IMR-90 (cell line): ENCODE measurements at regions not wholly inside any gene's neighbourhood (a gene's known extent, or its start where the extent isn't known, plus 50 kb on each side); places are given as distances from the start of the nearest gene placed in this dataset.

Experiments used
- ATAC-seq: fragments of 200-7000 bp; cut with Tn5 transposase; 2 replicates; pipeline ENCODE4 v1.9.1; 2020; ENCODE audit warnings: low read depth, mild to moderate bottlenecking, moderate library complexity
- BruUV-seq: library from RNA; stranded (reverse); fragments of 400-500 nt; replicated peaks from 2 replicates; lab custom pipeline; 2021; lab: Mats Ljungman, UMichigan
- CTCF ChIA-PET: fragments of 300-600 bp; formaldehyde crosslinking; extraction: SDS; loops from one replicate; lab custom pipeline; 2021; ENCODE audit warnings: antibody characterized with exemption; lab: Yijun Ruan, JAX
- POLR2A ChIA-PET: fragments of 300-600 bp; sonication (Branson Sonifier 250); formaldehyde crosslinking; loops from one replicate; lab custom pipeline; 2022; ENCODE audit warnings: antibody characterized with exemption; ENCODE audit not compliant: unreplicated experiment; lab: Charles Lee
- DNase-seq: peaks from one replicate; pipeline ENCODE4 v3.0.0; 2013
- H2AFZ ChIP-seq: replicated peaks from 2 replicates; pipeline ENCODE3; 2013; ENCODE audit warnings: low read length, mild to moderate bottlenecking; ENCODE audit not compliant: poor library complexity
- H2AK5ac ChIP-seq: 2 replicates; pipeline ENCODE4 v1.6.1; 2013; ENCODE audit warnings: low read depth, low read length, inconsistent platforms
- H2AK9ac ChIP-seq: replicated peaks from 2 replicates; pipeline ENCODE3; 2013; ENCODE audit warnings: mild to moderate bottlenecking, low read depth, low read length, moderate library complexity; ENCODE audit not compliant: poor library complexity
- H2BK120ac ChIP-seq: 2 replicates; pipeline ENCODE4 v1.6.1; 2013; ENCODE audit warnings: low read depth, low read length, inconsistent platforms
- H2BK15ac ChIP-seq: 3 replicates; pipeline ENCODE4 v1.6.1; 2013; ENCODE audit warnings: low read depth, low read length, inconsistent platforms
- H2BK20ac ChIP-seq: 2 replicates; pipeline ENCODE4 v1.6.1; 2013; ENCODE audit warnings: low read depth, mild to moderate bottlenecking, inconsistent platforms, low read length, moderate library complexity
- H2BK5ac ChIP-seq: 2 replicates; pipeline ENCODE4 v1.6.1; 2013; ENCODE audit warnings: mild to moderate bottlenecking, low read depth, low read length, inconsistent platforms; ENCODE audit not compliant: poor library complexity, severe bottlenecking
- H3K14ac ChIP-seq: replicated peaks from 2 replicates; pipeline ENCODE4 v1.6.1; 2013; ENCODE audit warnings: low read depth, low read length, inconsistent platforms
- H3K18ac ChIP-seq: 2 replicates; pipeline ENCODE4 v1.6.1; 2013; ENCODE audit warnings: low read depth, low read length, control low read depth
- H3K23ac ChIP-seq: 2 replicates; pipeline ENCODE4 v1.6.1; 2013; ENCODE audit warnings: low read depth, low read length, inconsistent platforms
- H3K27ac ChIP-seq: 2 replicates; pipeline ENCODE4 v1.5.1; 2013; ENCODE audit warnings: mild to moderate bottlenecking, control low read depth, low read length; ENCODE audit not compliant: insufficient read depth
- H3K27me3 ChIP-seq: 2 replicates; pipeline ENCODE4 v1.6.1; 2013; ENCODE audit warnings: low read length; ENCODE audit not compliant: control insufficient read depth, insufficient read depth
- H3K36me3 ChIP-seq: 2 replicates; pipeline ENCODE4 v1.6.1; 2013; ENCODE audit warnings: low read length, mixed read lengths; ENCODE audit not compliant: control insufficient read depth, insufficient read depth
- H3K4ac ChIP-seq: 2 replicates; pipeline ENCODE4 v1.6.1; 2013; ENCODE audit warnings: low read depth, low read length, inconsistent platforms
- H3K4me1 ChIP-seq: 2 replicates; pipeline ENCODE4 v1.6.1; 2013; ENCODE audit warnings: low read length, mixed read lengths; ENCODE audit not compliant: control insufficient read depth, insufficient read depth
- H3K4me2 ChIP-seq: 2 replicates; pipeline ENCODE4 v1.6.1; 2013; ENCODE audit warnings: low read depth, mild to moderate bottlenecking, control low read depth, low read length, moderate library complexity
- H3K4me3 ChIP-seq: 2 replicates; pipeline ENCODE4 v1.5.1; 2013; ENCODE audit warnings: low read depth, mild to moderate bottlenecking, control low read depth, low read length, moderate library complexity; ENCODE audit not compliant: insufficient read depth
- H3K56ac ChIP-seq: 2 replicates; pipeline ENCODE4 v1.6.1; 2013; ENCODE audit warnings: low read length, inconsistent platforms; ENCODE audit not compliant: insufficient read depth; ENCODE audit errors: extremely low read depth
- H3K79me1 ChIP-seq, 2 experiments: 2 replicates each; pipeline ENCODE4 v1.6.1; 2013; ENCODE audit warnings: low read length in 2 of 2, inconsistent platforms in 1 of 2, low read depth in 1 of 2
- H3K9ac ChIP-seq: 2 replicates; pipeline ENCODE4 v1.6.1; 2013; ENCODE audit warnings: low read depth, low read length, control low read depth
- H3K9me1 ChIP-seq: 2 replicates; pipeline ENCODE4 v1.6.1; 2013; ENCODE audit warnings: low read length, inconsistent platforms; ENCODE audit not compliant: insufficient read depth
- H3K9me3 ChIP-seq: 2 replicates; pipeline ENCODE4 v1.6.1; 2013; ENCODE audit warnings: low read length; ENCODE audit not compliant: control insufficient read depth, insufficient read depth
- H4K20me1 ChIP-seq: 2 replicates; pipeline ENCODE4 v1.6.1; 2013; ENCODE audit warnings: low read length, inconsistent platforms; ENCODE audit not compliant: insufficient read depth
- H4K5ac ChIP-seq: 2 replicates; pipeline ENCODE4 v1.6.1; 2013; ENCODE audit warnings: mild to moderate bottlenecking, low read depth, low read length, control low read depth
- H4K8ac ChIP-seq, 2 experiments: 2 replicates each; pipeline ENCODE4 v1.6.1; 2013; ENCODE audit warnings: low read depth in 2 of 2, low read length in 2 of 2, control low read depth in 1 of 2, inconsistent platforms in 1 of 2
- H4K91ac ChIP-seq: 2 replicates; pipeline ENCODE4 v1.6.1; 2013; ENCODE audit warnings: low read depth, low read length, inconsistent platforms; ENCODE audit not compliant: insufficient read depth
- BHLHE40 ChIP-seq: fragments of 150-350 bp; IDR thresholded peaks from 2 replicates; pipeline ENCODE4 v1.6.1; 2016; ENCODE audit warnings: mild to moderate bottlenecking, low read depth, low read length
- CEBPB ChIP-seq: IDR thresholded peaks from 2 replicates; pipeline ENCODE4 v1.6.1; 2012; ENCODE audit warnings: low read depth, low read length, improper control_type of control experiment
- CHD1 ChIP-seq: IDR thresholded peaks from 2 replicates; pipeline ENCODE4 v1.6.1; 2012; ENCODE audit warnings: low read depth, low read length, improper control_type of control experiment
- CTCF ChIP-seq: conservative IDR thresholded peaks from 2 replicates; pipeline ENCODE4 v1.5.1; 2012; ENCODE audit warnings: mild to moderate bottlenecking, low read depth, low read length, improper control_type of control experiment
- ELK1 ChIP-seq: fragments of 150-350 bp; IDR thresholded peaks from 2 replicates; pipeline ENCODE4 v1.6.1; 2016; ENCODE audit warnings: low read depth, mild to moderate bottlenecking, low read length, moderate library complexity, borderline replicate concordance
- MAFK ChIP-seq: IDR thresholded peaks from 2 replicates; pipeline ENCODE4 v1.6.1; 2012; ENCODE audit warnings: low read depth, low read length, improper control_type of control experiment
- MAZ ChIP-seq: IDR thresholded peaks from 2 replicates; pipeline ENCODE4 v1.6.1; 2012; ENCODE audit warnings: low read depth, mild to moderate bottlenecking, low read length, improper control_type of control experiment, moderate library complexity, borderline replicate concordance
- NFE2L2 ChIP-seq: fragments of 150-350 bp; IDR thresholded peaks from 2 replicates; pipeline ENCODE4 v1.6.1; 2016; ENCODE audit warnings: low read depth, mild to moderate bottlenecking, low read length
- POLR2A ChIP-seq: IDR thresholded peaks from 2 replicates; pipeline ENCODE4 v1.6.1; 2012; ENCODE audit warnings: mild to moderate bottlenecking, low read depth, low read length
- RAD21 ChIP-seq: IDR thresholded peaks from 2 replicates; pipeline ENCODE4 v1.6.1; 2012; ENCODE audit warnings: low read length, improper control_type of control experiment
- RFX5 ChIP-seq: IDR thresholded peaks from 2 replicates; pipeline ENCODE4 v1.8.0; 2012; ENCODE audit warnings: low read depth, mild to moderate bottlenecking, low read length, moderate library complexity
- SMC3 ChIP-seq: fragments of 150-350 bp; IDR thresholded peaks from 2 replicates; pipeline ENCODE4 v1.6.1; 2016; ENCODE audit warnings: low read depth, mild to moderate bottlenecking, antibody characterized with exemption, low read length, moderate library complexity
- WGBS, 2 experiments: methylation state at CpG; one replicate each; pipeline versions ENCODE4 v1.1.5 to v1.1.7; 2013; ENCODE audit warnings: missing lambda C conversion rate in 2 of 2; ENCODE audit not compliant: insufficient read length in 1 of 2; ENCODE audit errors: extremely low coverage in 2 of 2; 5-methylcytosine and 5-hydroxymethylcytosine counted together
- dilution Hi-C: fragments of 300-500 bp; cut with HindIII; formaldehyde crosslinking; loops from one replicate; pipeline ENCODE4 v1.14.3; 2018; ENCODE audit warnings: low sequenced_read_pairs; ENCODE audit not compliant: unreplicated experiment
- in situ Hi-C: fragments of 300-500 bp; cut with MboI; formaldehyde crosslinking; loops from 3 replicates; pipeline ENCODE4 v1.14.3; 2019; ENCODE audit warnings: low sequenced_read_pairs, inconsistent platforms, mixed read lengths
- intact Hi-C: fragments of 100-400 bp; cut with micrococcal nuclease; formaldehyde crosslinking; loops from 2 replicates; pipeline ENCODE4 v1.10.0; 2022
- TF ChIP-seq, protein P1 (sequence below): fragments of 150-350 bp; IDR thresholded peaks from 2 replicates; pipeline ENCODE4 v1.6.1; 2017; ENCODE audit warnings: mild to moderate bottlenecking, antibody characterized with exemption, low read length, low read depth

DNA sequence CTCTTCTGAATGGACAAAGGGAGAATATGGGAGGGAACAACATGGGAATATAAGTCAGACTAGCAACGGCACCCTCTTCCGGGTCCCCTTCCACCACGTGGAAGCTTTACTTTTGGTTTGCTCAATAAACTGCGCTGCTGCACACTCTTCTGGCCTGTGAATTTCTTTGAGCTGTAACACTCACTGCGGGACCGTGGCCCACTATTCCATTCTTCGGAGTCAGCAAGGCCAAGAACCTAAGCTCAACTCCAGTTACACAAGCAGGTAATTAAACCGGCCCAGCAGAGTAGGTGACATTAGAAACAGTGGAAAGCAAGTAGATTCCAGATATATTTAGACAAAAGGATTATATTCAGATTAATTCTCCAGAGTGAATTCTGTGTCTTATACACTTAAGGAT is 697.4 kb upstream of the NXPH2 start:
- Histone ChIP-seq H2BK5ac (no peak overlapping the region), H3K9me1 (no peaks in the 10 kb centered on the region), H4K91ac (no peak overlapping the region), H3K56ac (no peak overlapping the region), H2AFZ (no peak overlapping the region), H3K4me2 (no peak overlapping the region), H3K9me3 (peaks cover 9% of the 10 kb centered on the region), H4K5ac (no peak overlapping the region), H4K20me1 (no peaks in the 10 kb centered on the region), H3K4ac (no peak overlapping the region), H4K8ac (no peak overlapping the region), H3K27ac (no peak overlapping the region), H3K4me3 (no peak overlapping the region), H3K36me3 (no peaks in the 10 kb centered on the region), H3K27me3 (no peaks in the 10 kb centered on the region), H3K23ac (no peak overlapping the region), H3K9ac (no peak overlapping the region), H3K79me1 (no peaks in the 10 kb centered on the region), H3K14ac (no peak overlapping the region), H2BK15ac (no peak overlapping the region), H2BK120ac (no peak overlapping the region), H3K18ac (no peak overlapping the region), H2AK9ac (no peak overlapping the region), H2BK20ac (no peak overlapping the region), H3K4me1 (no peaks in the 10 kb centered on the region), H2AK5ac (no peak overlapping the region)
- DNase-seq, result no peak
- TF ChIP-seq, protein P1, sequence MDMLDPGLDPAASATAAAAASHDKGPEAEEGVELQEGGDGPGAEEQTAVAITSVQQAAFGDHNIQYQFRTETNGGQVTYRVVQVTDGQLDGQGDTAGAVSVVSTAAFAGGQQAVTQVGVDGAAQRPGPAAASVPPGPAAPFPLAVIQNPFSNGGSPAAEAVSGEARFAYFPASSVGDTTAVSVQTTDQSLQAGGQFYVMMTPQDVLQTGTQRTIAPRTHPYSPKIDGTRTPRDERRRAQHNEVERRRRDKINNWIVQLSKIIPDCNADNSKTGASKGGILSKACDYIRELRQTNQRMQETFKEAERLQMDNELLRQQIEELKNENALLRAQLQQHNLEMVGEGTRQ, result no peak
- TF ChIP-seq BHLHE40 (no peak), POLR2A (no peak), MAZ (no peak), RFX5 (no peak), ELK1 (no peak), NFE2L2 (no peak), CTCF (no peak), CEBPB (no peak), RAD21 (no peak), CHD1 (no peak), MAFK (no peak), SMC3 (no peak)
- in situ Hi-C loops, result no loop called here
- ATAC-seq, result no peak
- POLR2A ChIA-PET, result interaction anchor here (0.6 kb wide), 1 partner anchor 78 kb away, joined by 7 read pairs; no protein-coding TSS in a partner anchor
- no CpG with 5 or more reads among the region's 8 CpGs for WGBS, 2 experiments
- no TSS peak for BruUV-seq
- CTCF ChIA-PET, result no interaction called here
- dilution Hi-C loops, result no loop called here
- intact Hi-C loops, result no loop called here
